Activated T-cell treated with anti-CD3 and anti-CD28 coated beads, Interleukin-2, amount 50 U/mL, for 72 hours (primary cell): ENCODE measurements at regions not wholly inside any gene's neighbourhood (a gene's known extent, or its start where the extent isn't known, plus 50 kb on each side); places are given as distances from the start of the nearest gene placed in this dataset.

Experiments used
- ATAC-seq, 2 donors: fragments of 150-1000 bp; cut with Tn5 transposase; replicated peaks in 1 of 2; 2 replicates each; pipeline ENCODE4 v1.10.0; 2021; ENCODE audit warnings: moderate library complexity in 2 of 2, mild to moderate bottlenecking in 1 of 2
- DNase-seq, 2 donors: peaks; one replicate each; pipeline ENCODE4 v3.0.0; 2021 to 2022; ENCODE audit warnings: mixed read lengths in 1 of 2
- H3K27ac Mint-ChIP-seq: one replicate; pipeline ENCODE4 v1.8.0; 2022; ENCODE audit warnings: mild to moderate bottlenecking, moderate library complexity, mixed read lengths
- H3K27me3 Mint-ChIP-seq: one replicate; pipeline ENCODE4 v1.8.0; 2022; ENCODE audit warnings: low read depth, mixed read lengths
- H3K36me3 Mint-ChIP-seq, 2 donors: one replicate each; pipeline ENCODE4 v1.8.0; 2022; ENCODE audit warnings: mixed read lengths in 2 of 2, mild to moderate bottlenecking in 1 of 2; ENCODE audit not compliant: insufficient read depth in 2 of 2
- H3K4me1 Mint-ChIP-seq: one replicate; pipeline ENCODE4 v1.8.0; 2022; ENCODE audit warnings: low read depth, mixed read lengths
- H3K4me3 Mint-ChIP-seq, 2 donors: one replicate each; pipeline ENCODE4 v1.8.0; 2022; ENCODE audit warnings: mild to moderate bottlenecking in 2 of 2, mixed read lengths in 2 of 2, moderate library complexity in 2 of 2
- H3K9me3 Mint-ChIP-seq, 2 donors: one replicate each; pipeline ENCODE4 v1.8.0; 2022; ENCODE audit warnings: mixed read lengths in 2 of 2

DNA sequence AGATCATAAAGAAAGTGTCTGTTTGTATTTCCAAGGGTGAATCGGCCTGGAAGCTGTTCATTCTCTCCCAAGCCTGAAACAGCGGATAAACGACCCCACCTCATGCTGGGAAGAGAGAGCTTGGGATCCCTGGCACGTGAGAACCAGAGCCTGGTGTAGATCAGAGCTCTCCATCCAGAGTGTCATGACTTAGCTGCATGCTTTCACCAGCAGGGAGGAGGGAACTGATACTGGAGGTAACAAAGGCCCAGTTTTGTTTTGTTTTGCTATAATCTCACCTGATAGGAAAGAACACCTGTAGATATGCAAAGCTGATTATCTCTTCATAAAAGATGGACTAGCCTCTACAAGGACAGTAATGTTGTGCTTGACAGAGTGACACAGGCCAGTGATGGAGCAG lies 236.6 kb downstream of the POM121L12 start:
- DNase-seq (no peak), ATAC-seq (no peak)
- Mint-ChIP-seq H3K27ac (no peak overlapping the region), H3K36me3 (peaks cover 2 to 5% of the 10 kb centered on the region in 2 donors), H3K9me3 (peaks cover 8 to 13% of the 10 kb centered on the region in 2 donors), H3K4me1 (no peaks in the 10 kb centered on the region), H3K4me3 (no peak overlapping the region), H3K27me3 (no peaks in the 10 kb centered on the region)

GRCh38 chr7:53281312-53281711 lies 245.9 kb downstream of the POM121L12 start:
- H3K27me3 Mint-ChIP-seq, result no peaks in the 10 kb centered on the region
- H3K36me3 Mint-ChIP-seq, result peaks cover 0 to 3% of the 10 kb centered on the region in 2 donors
- H3K27ac Mint-ChIP-seq, result no peak overlapping the region

GRCh38 chr7:53292341-53292740 lies 256.9 kb downstream of the POM121L12 start:
- no peaks in the 10 kb centered on the region for H3K4me1 Mint-ChIP-seq
- peaks cover 13 to 20% of the 10 kb centered on the region in 2 donors for H3K9me3 Mint-ChIP-seq
- no peaks in the 10 kb centered on the region for H3K27me3 Mint-ChIP-seq
- H3K36me3 Mint-ChIP-seq, result peaks cover 2 to 4% of the 10 kb centered on the region in 2 donors
- DNase-seq (no peak), ATAC-seq (no peak)
- H3K27ac Mint-ChIP-seq, result no peak overlapping the region
- no peak overlapping the region for H3K4me3 Mint-ChIP-seq

More at GRCh38 chr7:53281312-53281711, 245.9 kb downstream of the POM121L12 start:
- Mint-ChIP-seq H3K4me3 (no peak overlapping the region), H3K4me1 (no peaks in the 10 kb centered on the region), H3K9me3 (peaks cover 11 to 18% of the 10 kb centered on the region in 2 donors)
- DNase-seq (no peak), ATAC-seq (no peak)

- H3K27ac Mint-ChIP-seq, result no peak overlapping the region
- no peak for DNase-seq
- no peaks in the 10 kb centered on the region for H3K4me1 Mint-ChIP-seq
- H3K27me3 Mint-ChIP-seq, result no peaks in the 10 kb centered on the region
- no peak overlapping the region for H3K4me3 Mint-ChIP-seq
- peaks cover 0 to 2% of the 10 kb centered on the region in 2 donors for H3K36me3 Mint-ChIP-seq
- H3K9me3 Mint-ChIP-seq, result peaks cover 5 to 11% of the 10 kb centered on the region in 2 donors
- ATAC-seq, result no peak
Observed at GRCh38 chr7:53302496-53303246, 267.2 kb downstream of the POM121L12 start.

DNA sequence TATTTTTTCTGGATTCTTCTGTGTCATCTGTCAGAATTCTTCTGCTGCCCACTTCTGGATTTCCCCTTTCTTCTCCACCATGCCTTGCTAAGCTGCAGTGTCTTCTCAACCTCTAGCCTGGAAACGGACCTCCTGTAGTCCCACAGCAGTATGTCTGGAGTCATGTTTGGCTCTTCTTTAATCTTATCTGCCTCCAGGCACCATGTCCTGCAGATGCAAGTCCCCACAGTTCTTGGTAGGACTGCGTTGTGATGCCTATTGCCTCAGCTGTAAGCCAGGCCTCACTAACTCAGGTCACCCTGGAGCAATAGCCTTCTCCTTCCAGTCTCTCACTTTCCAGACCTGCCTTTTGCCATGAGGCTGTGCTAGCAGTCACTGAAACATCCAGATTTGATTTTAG lies 268.3 kb downstream of the POM121L12 start:
- ATAC-seq, result no peak
- H3K27ac Mint-ChIP-seq, result no peak overlapping the region
- DNase-seq, result no peak
- H3K27me3 Mint-ChIP-seq, result no peaks in the 10 kb centered on the region
- no peak overlapping the region for H3K4me3 Mint-ChIP-seq
- H3K36me3 Mint-ChIP-seq, result peaks cover 0 to 2% of the 10 kb centered on the region in 2 donors
- no peaks in the 10 kb centered on the region for H3K4me1 Mint-ChIP-seq
- peaks cover 5 to 11% of the 10 kb centered on the region in 2 donors for H3K9me3 Mint-ChIP-seq

DNA sequence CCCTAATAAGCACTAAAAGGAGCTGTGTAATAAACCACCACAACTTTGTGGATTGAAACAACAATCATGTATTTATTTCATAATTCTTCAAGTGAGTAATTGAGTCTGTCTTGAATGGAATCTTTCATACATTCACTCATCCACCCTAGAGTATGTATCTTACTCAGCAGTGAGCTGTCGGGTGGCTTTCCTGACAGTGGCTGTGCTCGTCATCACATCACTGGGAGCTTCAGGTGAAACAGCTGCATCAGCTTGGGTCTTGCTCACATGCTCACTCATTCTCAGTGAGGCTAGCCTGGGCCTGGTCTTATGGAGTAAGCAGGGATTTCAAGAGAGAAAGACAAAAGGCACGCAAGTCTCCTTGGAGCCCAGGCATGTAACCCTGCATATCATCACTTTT lies 271.4 kb downstream of the POM121L12 start:
- peaks cover 11 to 19% of the 10 kb centered on the region in 2 donors for H3K9me3 Mint-ChIP-seq
- H3K4me3 Mint-ChIP-seq, result no peak overlapping the region
- no peak overlapping the region for H3K27ac Mint-ChIP-seq
- ATAC-seq (no peak), DNase-seq (no peak)
- no peaks in the 10 kb centered on the region for H3K27me3 Mint-ChIP-seq
- no peaks in the 10 kb centered on the region for H3K4me1 Mint-ChIP-seq
- peaks cover 0 to 4% of the 10 kb centered on the region in 2 donors for H3K36me3 Mint-ChIP-seq

DNA sequence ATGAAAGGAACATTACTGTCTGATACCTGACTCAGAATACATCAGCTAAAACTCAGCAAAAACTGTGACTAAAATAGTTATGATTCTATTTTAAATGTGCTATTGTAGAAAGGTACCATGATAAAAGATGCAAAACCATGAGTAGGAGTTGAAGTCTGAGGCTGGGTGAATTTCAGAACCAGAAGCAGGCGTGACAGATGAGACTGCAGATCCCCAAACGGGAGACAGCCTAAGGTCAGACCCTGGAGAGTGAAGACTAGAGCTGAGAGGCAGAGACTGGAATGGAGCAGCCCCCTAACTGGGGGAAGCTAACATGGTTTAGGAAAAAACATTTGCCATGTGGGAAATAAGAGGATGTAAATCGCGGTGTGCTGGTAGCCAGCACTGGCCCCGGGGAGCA lies 275.8 kb downstream of the POM121L12 start:
- Mint-ChIP-seq H3K9me3 (peaks cover 11 to 14% of the 10 kb centered on the region in 2 donors), H3K4me3 (no peak overlapping the region), H3K27me3 (no peaks in the 10 kb centered on the region), H3K36me3 (peaks cover 0 to 3% of the 10 kb centered on the region in 2 donors), H3K4me1 (no peaks in the 10 kb centered on the region), H3K27ac (no peak overlapping the region)
- no peak for DNase-seq
- no peak for ATAC-seq

GRCh38 chr7:53315981-53316380 lies 280.5 kb downstream of the POM121L12 start:
- Mint-ChIP-seq H3K4me3 (no peak overlapping the region), H3K27me3 (no peaks in the 10 kb centered on the region), H3K36me3 (no peaks in the 10 kb centered on the region), H3K27ac (no peak overlapping the region), H3K9me3 (peaks cover 7 to 10% of the 10 kb centered on the region in 2 donors), H3K4me1 (no peaks in the 10 kb centered on the region)
- DNase-seq (no peak), ATAC-seq (no peak)

DNA sequence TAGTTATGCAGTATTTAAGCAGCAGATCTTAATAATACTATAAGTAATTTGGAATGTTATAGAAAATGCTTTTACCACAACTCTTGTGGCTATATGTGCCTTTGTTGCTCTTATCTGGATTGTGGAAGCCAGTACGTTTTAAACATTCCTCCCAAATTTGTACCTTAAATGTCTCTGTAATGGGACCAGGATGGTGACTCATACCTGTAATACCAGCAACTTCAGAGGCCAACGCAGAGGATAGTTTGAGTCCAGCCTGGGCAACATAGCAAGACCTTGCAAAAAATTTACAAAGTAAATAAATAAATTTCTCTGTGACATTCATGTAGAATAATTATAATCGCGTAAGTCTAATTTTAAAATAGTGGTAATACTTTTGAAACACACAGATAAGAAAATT lies 283.1 kb downstream of the POM121L12 start:
- no peak overlapping the region for H3K27ac Mint-ChIP-seq
- no peaks in the 10 kb centered on the region for H3K36me3 Mint-ChIP-seq
- ATAC-seq, result no peak
- no peaks in the 10 kb centered on the region for H3K27me3 Mint-ChIP-seq
- H3K4me1 Mint-ChIP-seq, result no peaks in the 10 kb centered on the region
- peaks cover 4 to 13% of the 10 kb centered on the region in 2 donors for H3K9me3 Mint-ChIP-seq
- no peak for DNase-seq
- H3K4me3 Mint-ChIP-seq, result no peak overlapping the region

DNA sequence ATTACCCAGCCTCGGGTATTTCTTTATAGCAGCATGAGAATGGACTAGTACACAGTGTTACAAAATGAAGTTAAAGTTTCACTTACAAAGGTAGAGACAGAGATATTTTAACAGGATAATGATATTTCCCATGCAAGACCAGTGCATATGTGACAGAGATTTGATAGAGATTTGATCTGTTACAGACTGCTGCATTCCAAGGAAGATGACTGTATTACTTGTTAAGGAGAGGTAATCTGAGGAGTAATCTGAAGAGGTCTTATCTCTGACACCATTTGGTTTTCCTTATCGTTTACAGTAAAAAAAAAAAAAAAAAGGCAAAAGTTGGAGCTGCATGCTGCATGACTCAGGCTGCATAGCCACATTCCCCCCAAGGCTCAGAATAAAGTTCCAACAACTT lies 289.6 kb downstream of the POM121L12 start:
- Mint-ChIP-seq H3K27ac (no peak overlapping the region), H3K36me3 (no peaks in the 10 kb centered on the region), H3K9me3 (peaks cover 6 to 9% of the 10 kb centered on the region in 2 donors), H3K4me3 (no peak overlapping the region), H3K27me3 (no peaks in the 10 kb centered on the region), H3K4me1 (no peaks in the 10 kb centered on the region)
- no peak for ATAC-seq
- DNase-seq, result no peak

- H3K4me3 Mint-ChIP-seq, result no peak overlapping the region
- peaks cover 10 to 11% of the 10 kb centered on the region in 2 donors for H3K9me3 Mint-ChIP-seq
- ATAC-seq, result no peak
- H3K4me1 Mint-ChIP-seq, result no peaks in the 10 kb centered on the region
- no peaks in the 10 kb centered on the region for H3K27me3 Mint-ChIP-seq
- no peak for DNase-seq
- H3K27ac Mint-ChIP-seq, result no peak overlapping the region
- no peaks in the 10 kb centered on the region for H3K36me3 Mint-ChIP-seq
Observed at GRCh38 chr7:53326634-53327033, 291.2 kb downstream of the POM121L12 start.

DNA sequence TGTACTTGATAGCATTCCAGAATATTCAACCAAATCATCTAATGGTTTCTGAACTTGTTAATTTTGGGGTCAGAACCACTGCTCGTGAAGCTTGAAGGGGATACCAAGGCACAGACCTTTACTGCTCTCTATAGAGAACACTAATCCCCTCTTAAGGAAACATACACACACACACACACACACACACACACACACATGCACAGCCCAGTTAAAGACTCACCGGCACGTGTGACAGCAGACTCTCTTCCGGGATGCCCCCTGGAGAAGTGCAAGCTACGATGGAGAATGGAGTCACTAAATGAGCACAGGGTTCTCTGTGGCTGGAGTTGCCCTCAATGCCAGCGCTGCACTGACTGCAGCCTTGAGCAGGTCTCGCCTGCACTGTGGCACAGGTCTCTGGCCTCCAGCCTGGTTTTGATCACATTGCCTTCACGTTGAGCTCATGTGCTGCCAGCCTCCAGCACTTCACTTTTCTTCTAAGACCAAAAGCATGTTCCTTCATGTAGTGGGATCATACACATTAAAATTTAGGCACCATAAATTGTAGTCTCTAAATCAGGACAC lies 300.8 kb downstream of the POM121L12 start:
- no peak overlapping the region for H3K27ac Mint-ChIP-seq
- H3K4me1 Mint-ChIP-seq, result no peaks in the 10 kb centered on the region
- H3K27me3 Mint-ChIP-seq, result no peaks in the 10 kb centered on the region
- no peak overlapping the region for H3K4me3 Mint-ChIP-seq
- no peak for DNase-seq
- ATAC-seq, result no peak
- H3K9me3 Mint-ChIP-seq, result peaks cover 0 to 11% of the 10 kb centered on the region in 2 donors
- peaks cover 0 to 2% of the 10 kb centered on the region in 2 donors for H3K36me3 Mint-ChIP-seq

GRCh38 chr7:53340220-53340619 lies 304.8 kb downstream of the POM121L12 start:
- no peak for ATAC-seq
- Mint-ChIP-seq H3K36me3 (peaks cover 0 to 5% of the 10 kb centered on the region in 2 donors), H3K4me3 (no peak overlapping the region), H3K27ac (no peak overlapping the region), H3K4me1 (no peaks in the 10 kb centered on the region), H3K27me3 (no peaks in the 10 kb centered on the region), H3K9me3 (peaks cover 6 to 14% of the 10 kb centered on the region in 2 donors)
- DNase-seq, result no peak
